ENCODE measurements at regions not wholly inside any gene's neighbourhood (a gene's known extent, or its start where the extent isn't known, plus 50 kb on each side); places are given as distances from the start of the nearest gene placed in this dataset.
"Not testable (repeated sequence)": the region's sequence is repeated elsewhere in the genome, so short reads cannot be mapped to it uniquely, and the experiment has no call there.

DNA sequence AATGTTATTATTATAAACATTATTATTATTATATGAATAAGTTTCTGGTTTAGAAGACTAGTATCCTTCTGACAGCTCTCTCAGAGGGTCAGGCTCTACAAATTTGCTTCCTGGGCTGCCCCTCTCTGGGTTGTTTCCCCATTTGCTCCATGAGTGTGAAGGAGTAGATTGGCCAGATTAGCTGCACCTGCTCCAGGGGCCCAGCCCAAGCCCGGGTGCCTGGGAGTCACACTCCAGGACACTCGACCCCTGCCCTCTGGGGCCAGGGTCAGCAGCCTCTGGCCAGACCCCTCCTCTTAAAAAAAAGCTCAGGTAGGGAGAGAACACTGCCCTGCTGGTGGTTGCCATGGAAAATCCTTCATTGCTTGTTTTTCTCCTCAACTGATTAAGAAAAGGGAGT is 169.0 kb upstream of the FOXD4L5 start:
- not testable (repeated sequence) for DNase-seq (ENCODE audit: low read depth)

DNA sequence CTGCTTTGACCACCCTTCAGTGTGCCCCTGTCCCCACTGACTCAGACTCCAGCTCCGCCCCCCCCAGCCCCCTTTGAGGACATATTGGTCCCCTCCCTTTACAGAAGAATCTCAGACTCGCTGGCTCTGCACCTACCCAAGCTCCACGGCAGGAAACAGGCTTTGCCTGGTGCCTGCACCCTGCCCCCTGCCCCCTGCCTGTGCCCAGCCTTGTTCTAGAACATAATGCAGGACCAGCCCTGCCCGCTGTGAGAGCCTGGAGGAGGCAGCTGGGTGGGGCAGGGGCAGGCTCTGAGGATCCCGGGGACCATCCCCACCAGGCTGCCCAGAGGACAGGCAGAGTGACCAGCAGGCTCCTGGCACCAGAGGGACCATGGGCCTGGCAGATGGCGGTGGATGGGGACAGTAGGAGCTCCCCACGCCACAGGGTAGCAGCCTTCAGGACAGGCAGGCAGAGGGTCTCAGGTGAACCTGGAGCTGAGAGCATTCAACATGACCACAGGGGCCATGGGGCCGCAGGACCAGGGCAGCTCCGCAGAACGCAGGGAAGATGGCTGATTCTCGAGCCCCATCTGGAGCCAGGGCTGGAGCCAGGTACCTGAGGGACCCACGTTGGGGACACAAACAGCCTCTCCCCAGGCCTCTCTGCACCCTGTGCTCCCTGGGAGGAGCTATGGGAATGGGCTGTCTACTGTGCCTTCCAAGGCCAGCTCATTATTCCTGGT is 165.0 kb upstream of the FOXD4L5 start:
- not testable (repeated sequence) for DNase-seq (ENCODE audit: low read depth)

DNA sequence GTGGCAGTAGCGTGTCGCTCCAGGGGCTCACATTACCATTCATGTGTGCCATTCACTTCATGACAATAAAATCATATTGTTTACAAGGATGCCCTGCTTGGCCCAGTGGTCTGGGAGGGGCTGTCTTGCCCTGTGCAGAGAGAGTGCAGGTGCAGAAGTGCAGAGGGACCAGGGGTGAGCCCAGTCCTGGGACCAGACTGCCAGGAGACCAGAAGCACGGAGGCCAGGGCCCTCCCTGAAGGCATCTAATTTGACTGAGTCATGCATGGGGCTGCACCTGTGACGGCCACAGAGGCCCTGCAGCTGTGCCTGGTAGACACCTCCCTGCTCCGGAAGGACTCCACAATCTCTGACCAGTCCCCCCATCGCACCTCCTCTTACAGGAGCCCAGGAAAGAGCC is 164.4 kb upstream of the FOXD4L5 start:
- no peak for DNase-seq (ENCODE audit: low read depth)

DNA sequence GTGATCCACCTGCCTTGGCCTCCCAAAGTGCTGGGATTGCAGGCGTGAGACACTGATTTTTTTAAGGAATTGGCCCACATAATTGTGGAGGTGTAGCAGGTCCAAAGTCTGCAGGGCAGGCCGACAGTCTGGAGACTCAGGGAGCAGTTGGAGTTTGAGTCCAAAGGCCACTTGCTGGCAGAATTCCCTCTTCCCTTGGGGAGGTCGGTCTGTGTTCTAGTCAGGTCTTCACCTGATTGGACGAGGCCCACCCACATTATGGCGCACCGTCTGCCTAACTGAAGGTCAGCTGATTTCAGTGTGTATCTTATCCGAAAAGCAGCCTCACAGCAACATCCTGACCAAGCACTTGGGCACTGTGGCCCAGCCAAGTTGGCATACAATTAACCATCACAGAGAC is 162.1 kb upstream of the FOXD4L5 start:
- not testable (repeated sequence) for DNase-seq (ENCODE audit: low read depth)

DNA sequence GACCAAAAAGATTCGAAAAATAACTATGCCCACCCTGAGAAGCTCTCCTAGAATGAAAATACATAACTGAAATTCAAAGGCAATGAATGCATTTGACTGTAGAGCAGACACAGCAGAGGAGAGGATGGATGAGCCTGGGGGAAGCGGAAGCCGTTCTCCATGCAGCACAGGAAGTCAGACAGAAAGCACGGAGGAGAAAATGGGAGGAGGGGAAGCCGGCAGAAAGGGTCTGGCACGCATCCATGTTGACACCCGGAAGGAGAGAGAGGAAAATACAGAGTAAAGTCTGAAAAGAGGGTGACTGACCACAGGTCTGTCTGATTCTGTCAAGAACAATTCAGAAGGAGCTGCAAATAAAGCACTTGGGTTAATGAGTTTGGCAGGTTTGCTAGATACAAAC is 161.0 kb upstream of the FOXD4L5 start:
- not testable (repeated sequence) for DNase-seq (ENCODE audit: low read depth)

DNA sequence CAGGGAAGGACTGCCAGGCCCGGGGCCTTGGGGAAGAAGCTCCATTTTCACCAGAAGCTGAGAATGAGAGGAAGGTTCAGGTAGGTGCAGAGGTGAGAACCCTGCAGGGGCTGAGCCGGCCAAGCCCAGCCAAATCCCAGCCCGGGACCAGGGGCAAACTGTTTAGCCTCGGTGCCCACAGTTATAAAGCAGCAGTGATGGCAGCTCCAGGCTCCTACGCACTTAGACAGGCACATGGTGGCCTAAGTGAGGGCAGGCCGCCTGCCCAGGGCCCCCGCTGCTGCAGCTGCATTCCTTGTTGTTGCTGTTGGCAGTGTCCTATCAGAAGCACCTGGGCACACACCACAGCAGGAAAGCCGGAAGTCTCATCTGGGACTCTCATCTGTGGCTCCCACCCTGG is 159.9 kb upstream of the FOXD4L5 start:
- DNase-seq (ENCODE audit: low read depth), result no peak

DNA sequence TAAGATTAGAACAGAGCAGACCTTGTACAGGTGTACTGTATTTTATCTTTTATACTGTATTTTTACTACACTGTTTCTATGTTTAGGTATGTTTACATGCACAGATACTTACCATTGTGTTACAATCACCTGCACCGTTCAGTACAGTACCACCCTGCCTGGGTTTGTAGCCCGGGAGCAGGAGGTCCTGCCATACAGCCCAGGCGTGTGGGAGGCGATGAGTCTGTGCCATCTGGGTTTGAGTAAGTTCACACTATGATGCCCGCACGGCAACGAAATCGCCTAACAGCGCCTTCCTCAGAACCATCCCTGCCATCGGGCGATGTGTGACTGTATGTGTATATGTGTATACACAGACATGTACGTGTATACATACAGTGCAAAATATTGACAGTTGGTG is 157.1 kb upstream of the FOXD4L5 start:
- DNase-seq (ENCODE audit: low read depth), result not testable (repeated sequence)

DNA sequence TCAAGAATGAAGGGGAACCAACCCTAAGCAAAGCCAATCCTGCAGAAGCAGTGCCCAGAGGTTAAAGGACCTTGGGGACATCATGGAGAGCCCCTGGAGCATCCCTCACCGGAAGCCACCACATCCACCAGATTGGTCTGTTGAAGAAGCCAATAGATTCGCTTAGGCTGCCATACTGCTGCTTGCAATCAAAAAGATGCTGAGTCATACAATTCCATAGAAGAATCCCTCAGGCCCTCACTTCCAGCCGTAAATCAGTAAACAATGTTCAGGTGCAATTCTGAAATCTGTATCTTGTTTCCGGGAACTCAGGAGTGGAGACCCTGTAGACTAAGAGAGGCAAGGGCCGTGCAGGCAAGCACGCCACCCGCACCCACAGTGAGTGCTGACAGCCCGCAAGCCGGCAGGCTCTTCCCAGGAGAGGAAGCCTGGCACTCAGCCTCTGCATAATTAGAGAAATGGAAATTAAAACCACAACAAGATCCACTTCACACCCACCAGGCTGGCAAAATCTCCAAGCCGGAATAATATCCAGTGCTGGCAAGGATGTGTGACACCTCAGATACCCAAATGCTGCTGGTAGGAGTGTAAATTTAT is 156.4 kb upstream of the FOXD4L5 start:
- DNase-seq (ENCODE audit: low read depth), result not testable (repeated sequence)

DNA sequence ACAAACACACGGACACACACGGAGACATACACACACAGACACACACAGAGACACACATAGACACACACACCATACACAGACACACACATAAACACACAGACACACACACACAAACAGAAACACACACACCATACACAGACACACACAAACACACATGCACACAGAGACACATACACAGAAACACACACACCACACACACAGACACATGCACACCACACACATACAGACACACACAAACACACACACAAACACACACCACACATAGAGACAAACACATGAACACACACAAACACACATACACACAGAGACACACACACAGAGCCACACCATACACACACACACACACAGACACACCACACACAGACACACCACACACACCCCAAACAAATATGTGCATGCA is 152.7 kb upstream of the FOXD4L5 start:
- no peak for DNase-seq (ENCODE audit: low read depth)

DNA sequence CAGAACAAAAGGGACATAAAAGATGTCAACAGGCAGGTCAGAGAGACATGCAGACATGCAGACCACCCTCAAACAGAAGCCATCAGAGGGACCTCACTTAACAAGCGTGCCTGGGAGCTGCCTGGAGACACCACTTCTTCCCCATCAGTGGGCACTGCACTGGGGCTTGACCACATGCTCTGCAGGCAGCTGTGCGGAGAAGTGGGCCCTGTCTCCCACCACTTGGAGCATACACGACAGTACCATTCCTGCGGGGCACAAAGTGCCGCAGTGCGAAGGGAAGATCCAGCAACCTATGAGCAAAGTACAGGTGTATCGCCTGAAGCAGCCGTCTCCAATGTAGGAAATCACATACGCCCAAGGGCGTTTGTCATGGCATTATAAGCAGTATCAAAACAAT is 150.5 kb upstream of the FOXD4L5 start:
- no peak for DNase-seq (ENCODE audit: low read depth)

DNA sequence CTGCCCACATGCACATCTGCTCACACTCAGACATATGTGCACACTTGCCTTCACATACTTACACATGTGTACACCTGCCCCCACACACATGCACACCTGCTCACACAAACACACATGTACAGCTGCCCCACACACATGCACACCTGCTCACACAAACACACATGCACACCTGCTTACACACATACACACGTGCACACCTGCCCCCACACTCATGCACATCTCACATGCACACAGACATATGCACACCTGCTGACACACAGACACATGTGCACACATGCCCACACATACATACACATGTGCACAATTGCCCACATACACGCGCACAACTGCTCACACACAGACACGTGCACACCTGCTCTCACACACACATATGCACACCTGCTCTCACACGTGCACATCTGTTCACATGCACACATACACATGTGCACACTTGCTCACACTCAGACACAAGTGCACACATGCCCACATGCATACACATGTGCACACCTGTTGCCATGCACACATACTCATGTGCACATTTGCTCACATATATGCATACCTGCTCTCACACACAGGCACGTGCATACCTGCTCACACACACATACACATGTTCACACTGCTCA is 147.8 kb upstream of the FOXD4L5 start:
- no peak for DNase-seq (ENCODE audit: low read depth)

DNA sequence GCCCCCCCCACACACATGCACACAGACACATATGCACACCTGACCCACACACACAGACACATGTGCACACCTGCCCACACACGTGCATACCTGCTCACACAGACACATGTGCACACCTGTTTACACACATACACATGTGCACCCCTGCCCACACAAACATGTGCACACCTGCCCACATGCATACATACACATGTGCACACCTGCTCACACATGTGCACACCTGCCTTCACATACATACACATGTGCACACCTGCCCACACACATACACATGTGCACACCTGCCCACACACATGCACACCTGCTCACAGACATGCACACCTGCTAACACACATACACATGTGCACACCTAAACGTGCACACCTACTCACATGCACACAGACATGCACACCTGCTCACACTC is 147.0 kb upstream of the FOXD4L5 start:
- DNase-seq (ENCODE audit: low read depth), result no peak

DNA sequence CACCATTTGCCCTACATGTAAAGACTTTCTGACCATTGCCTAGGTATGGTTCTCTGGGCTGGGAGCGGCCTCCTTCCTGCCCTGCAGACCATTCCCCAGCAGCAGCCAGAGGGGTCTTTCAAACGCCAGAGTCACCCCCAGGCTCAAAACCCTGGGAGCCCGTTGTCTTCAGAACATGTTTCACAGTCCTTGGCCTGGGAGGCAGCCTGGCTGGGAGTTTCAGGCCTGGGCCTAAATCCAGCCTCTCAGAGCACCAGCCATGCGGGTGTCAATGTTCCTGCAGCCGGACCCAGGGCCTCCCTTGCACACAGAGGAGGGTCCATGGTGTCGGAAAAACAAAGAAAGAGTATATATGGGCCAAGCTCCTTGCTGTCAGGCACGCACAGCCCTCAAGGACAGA is 145.2 kb upstream of the FOXD4L5 start:
- no peak for DNase-seq (ENCODE audit: low read depth)

DNA sequence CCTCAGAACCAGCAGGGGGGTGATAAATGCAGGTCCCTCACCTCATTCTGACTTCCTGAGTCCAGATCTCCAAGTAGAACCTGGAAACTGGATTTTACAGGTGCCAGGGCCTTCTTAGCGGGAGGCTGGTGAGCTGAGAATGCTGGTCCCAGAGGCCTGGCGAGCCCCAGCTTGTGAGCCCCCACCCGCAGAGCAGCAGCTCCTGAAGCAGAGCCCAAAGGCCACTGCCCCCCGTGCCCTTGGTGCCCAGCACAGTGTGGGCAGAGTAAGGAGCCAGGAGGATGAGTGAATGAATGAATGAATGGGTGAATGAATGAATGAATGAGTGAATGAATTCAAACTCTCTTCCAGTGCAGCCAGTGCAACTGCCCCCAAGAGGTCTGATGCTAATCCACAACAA is 142.4 kb upstream of the FOXD4L5 start:
- DNase-seq (ENCODE audit: low read depth), result not testable (repeated sequence)

DNA sequence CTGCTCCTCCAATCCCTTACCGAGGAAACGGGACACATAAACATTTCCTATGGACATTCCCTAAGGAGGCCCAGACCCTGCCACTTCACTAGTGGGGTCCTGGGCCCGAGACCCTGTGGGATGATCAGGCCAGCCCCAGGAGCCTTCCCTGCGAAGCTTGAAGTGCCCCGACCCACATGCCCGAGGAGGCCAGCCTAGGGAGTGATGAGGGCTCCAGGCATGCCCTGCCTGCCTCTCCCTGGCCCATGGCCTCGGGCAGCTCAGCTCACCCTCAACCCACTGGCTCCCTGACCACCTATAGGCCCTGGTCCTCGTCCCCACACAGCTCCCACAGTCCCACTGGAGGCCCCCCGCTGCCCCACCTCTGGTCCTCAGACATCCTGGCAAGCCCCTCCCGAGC is 141.8 kb upstream of the FOXD4L5 start:
- not testable (repeated sequence) for DNase-seq (ENCODE audit: low read depth)

DNA sequence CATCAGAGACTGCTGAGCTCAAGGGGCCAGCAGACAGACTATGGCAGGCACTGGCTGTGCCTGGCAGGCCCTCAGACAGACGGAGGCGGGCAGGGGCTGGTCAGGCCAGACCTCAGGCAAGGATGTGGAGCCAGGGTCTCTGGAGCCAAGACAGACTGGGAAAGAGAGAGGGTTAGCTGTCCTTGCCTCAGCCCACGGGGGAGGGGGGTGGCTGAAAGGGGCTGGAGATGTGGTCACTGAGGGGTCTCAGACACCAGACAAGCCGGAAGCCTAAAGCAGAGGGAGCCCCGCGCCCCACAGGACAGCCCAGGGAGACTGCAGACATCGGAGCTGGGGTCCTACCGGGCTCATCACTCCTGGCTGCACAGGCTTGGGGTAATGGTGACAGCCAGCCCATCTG is 141.2 kb upstream of the FOXD4L5 start:
- DNase-seq (ENCODE audit: low read depth), result no peak

DNA sequence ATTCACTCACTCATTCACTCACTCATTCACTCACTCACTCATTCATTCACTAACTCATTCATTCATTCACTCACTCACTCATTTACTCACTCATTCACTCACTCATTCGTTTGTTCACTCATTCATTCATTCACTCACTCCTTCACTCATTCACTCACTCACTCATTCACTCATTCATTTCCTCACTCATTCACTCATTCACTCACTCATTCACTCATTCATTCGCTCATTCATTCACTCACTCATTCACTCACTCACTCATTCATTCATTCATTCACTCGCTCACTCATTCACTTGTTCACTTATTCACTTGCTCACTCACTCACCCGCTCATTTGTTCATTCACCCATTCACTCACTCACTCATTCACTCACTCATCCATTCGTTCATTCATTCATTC is 140.2 kb upstream of the FOXD4L5 start:
- DNase-seq (ENCODE audit: low read depth), result not testable (repeated sequence)

DNA sequence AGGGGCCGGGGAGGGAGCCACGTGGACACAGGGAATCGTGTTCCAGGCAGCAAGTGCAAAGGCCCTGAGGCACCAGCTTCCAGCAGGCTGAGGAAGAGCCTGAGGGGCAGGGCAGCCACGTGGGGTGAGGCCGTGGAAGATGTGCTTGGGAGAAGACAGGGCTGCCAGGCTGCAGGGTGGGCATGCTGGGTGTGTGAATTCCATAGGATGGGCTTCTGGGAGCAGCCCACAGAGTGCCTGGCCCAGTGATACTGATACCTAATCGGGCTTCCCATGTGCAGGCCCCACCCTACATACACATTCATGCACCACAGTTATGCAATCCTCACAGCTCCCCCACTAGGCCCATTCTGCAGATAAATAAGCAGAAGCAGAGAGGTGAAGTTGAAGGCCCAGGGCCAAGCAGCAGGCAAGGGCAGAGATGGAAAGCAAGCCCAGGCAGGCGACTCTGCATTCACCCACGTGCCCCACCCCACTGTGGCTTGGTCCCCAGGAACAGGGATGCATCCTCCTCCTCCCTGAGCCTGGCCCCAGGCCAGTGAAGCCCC is 139.5 kb upstream of the FOXD4L5 start:
- not testable (repeated sequence) for DNase-seq (ENCODE audit: low read depth)

DNA sequence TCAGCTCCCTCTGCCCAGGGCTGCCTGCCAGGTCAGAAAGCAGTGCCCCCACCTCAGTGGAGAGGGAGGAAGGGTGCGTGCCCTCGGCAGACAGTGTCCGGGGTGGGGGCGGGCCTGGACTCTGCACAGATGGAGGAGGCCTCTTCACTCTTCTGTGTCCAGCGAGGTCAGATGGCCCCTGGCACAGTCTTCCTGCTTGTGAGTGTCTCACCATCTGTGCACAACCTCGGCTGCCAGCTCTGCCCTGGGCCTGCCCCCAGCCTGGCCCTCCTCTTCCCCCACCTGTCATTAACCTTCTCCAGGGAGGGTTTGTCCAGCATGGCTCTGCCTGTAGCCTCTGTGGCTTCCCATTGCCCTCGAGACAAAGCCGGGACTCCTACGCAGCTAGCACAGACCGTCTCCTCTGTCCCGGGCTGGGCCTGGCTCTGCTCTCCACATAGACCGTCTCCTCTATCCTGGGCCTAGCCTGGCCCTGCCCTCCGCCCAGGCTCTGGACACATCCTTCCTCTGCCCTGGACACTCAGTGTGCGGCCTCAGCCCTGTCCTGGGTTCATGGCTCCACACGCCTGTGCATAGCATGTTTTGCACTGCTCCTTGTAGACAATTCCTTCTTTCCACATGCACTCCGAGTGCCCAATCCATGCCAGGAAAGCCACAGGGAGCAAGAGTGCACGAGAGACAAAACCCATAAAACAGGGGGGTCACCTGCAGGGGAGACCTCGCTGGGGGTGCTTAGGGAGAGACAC is 138.9 kb upstream of the FOXD4L5 start:
- not testable (repeated sequence) for DNase-seq (ENCODE audit: low read depth)

DNA sequence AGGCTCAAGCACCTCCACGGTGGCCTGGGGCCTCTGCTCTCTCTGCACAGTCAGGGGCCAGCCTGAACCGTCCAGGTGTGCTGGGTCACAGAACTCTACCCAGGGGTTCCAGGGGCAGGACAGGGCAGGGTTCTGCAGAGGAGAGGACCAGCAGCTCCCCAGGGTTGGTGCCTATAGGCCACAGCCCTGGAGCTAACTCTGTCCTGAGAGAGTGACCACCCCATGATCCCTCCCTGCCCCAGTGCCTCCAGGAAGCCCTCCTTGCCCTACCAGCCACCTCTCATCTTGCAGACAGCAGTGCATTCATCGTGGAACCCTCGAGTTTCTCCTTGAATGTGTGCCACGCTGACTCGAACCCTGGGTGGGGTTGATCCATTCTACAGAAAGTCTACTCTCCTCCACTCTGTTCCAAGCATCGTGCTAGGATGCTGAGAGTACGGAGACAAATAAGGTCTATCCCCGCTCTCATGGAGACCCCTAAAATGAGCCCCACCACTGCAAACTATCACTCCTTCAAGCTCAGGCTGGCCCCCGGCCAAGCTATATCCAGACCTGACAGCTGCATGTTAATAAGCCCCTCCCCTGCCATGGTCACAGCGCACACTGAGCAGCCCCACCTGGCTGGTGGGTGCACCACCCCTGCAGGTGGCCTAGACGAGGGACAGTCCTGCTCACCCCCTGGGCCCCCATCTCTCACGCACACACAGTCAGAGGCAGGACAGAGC is 138.1 kb upstream of the FOXD4L5 start:
- DNase-seq (ENCODE audit: low read depth), result not testable (repeated sequence)

DNA sequence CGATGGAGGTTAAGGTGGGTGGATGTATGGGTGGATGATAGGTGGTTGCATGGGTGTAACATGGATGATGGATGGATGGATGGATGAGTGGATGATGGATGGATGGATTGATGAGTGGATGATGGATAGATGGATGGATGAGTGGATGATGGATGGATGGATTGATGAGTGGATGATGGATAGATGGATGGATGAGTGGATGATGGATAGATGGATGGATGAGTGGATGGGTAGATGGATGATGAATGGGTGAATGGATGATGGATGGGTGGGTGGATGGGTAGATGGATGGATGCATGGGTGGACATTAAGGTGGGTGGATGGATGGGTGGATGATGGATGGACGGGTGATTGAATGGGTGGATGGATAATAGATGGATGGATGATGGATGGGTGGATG is 136.5 kb upstream of the FOXD4L5 start:
- DNase-seq (ENCODE audit: low read depth), result not testable (repeated sequence)
